ENCODE measurements at regions not wholly inside any gene's neighbourhood (a gene's known extent, or its start where the extent isn't known, plus 50 kb on each side); places are given as distances from the start of the nearest gene placed in this dataset.

DNA sequence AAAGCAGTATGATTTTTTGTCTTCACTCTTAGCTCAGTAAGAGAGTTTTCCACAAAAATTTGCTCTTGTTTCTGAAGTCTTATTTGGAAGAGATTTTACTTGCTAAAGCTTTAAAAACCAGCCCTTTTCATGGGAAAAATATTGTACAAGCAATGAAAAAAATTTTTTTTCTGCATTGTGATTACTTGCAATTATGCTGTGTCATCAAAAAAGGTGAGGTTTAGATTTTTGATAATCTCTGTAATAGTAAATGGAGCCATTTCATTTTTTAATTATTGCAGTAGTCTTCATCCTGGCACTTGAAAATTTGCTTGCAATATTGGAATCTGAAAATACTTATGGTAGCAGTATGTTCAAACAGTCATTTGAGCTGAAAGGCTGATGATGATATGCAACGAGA is 447.4 kb downstream of the SH2D4B start:
- H3K27ac ChIP-seq (ENCODE audit: low read depth, low read length) = no peak overlapping the region
- no peaks in the 10 kb centered on the region for H3K4me1 Mint-ChIP-seq (ENCODE audit: low read depth, unreplicated experiment)
- H3K4me3 Mint-ChIP-seq (ENCODE audit: unreplicated experiment) = no peak overlapping the region
- no peak overlapping the region for H3K9ac ChIP-seq (ENCODE audit: low read length)
- H3K4me3 ChIP-seq (ENCODE audit: insufficient read depth, low read depth, low read length) = no peak overlapping the region
- no peak for DNase-seq (ENCODE audit: low read depth)
- H3K36me3 Mint-ChIP-seq (ENCODE audit: low read depth, unreplicated experiment) = no peaks in the 10 kb centered on the region
- TF ChIP-seq, protein P1, sequence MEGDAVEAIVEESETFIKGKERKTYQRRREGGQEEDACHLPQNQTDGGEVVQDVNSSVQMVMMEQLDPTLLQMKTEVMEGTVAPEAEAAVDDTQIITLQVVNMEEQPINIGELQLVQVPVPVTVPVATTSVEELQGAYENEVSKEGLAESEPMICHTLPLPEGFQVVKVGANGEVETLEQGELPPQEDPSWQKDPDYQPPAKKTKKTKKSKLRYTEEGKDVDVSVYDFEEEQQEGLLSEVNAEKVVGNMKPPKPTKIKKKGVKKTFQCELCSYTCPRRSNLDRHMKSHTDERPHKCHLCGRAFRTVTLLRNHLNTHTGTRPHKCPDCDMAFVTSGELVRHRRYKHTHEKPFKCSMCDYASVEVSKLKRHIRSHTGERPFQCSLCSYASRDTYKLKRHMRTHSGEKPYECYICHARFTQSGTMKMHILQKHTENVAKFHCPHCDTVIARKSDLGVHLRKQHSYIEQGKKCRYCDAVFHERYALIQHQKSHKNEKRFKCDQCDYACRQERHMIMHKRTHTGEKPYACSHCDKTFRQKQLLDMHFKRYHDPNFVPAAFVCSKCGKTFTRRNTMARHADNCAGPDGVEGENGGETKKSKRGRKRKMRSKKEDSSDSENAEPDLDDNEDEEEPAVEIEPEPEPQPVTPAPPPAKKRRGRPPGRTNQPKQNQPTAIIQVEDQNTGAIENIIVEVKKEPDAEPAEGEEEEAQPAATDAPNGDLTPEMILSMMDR (IDR thresholded peaks at IDR 0.05; ENCODE audit: insufficient read depth, low read depth, low read length) = no peak
- no peak for TF ChIP-seq EZH2 (IDR thresholded peaks at IDR 0.05; ENCODE audit: insufficient read depth, low read length)
- H3K4me1 ChIP-seq (ENCODE audit: insufficient read depth, low read length) = no peaks in the 10 kb centered on the region
- no peak overlapping the region for H3K4me2 ChIP-seq (ENCODE audit: low read length)
- no peaks in the 10 kb centered on the region for H3K27me3 ChIP-seq (ENCODE audit: insufficient read depth, low read length)
- no peaks in the 10 kb centered on the region for H3K9me3 Mint-ChIP-seq (ENCODE audit: unreplicated experiment)
- H3K27ac Mint-ChIP-seq (ENCODE audit: unreplicated experiment) = no peak overlapping the region
- H2AFZ ChIP-seq (ENCODE audit: low read depth, low read length) = no peak overlapping the region
- no peaks in the 10 kb centered on the region for H3K36me3 ChIP-seq (ENCODE audit: insufficient read depth, low read length)
- H3K27me3 Mint-ChIP-seq (ENCODE audit: low read depth, unreplicated experiment) = no peaks in the 10 kb centered on the region
- FAIRE-seq = no peak
- no peaks in the 10 kb centered on the region for H3K9me3 ChIP-seq (ENCODE audit: insufficient read depth, low read depth, low read length)
- H4K20me1 ChIP-seq (ENCODE audit: insufficient read depth, low read length) = no peaks in the 10 kb centered on the region
- H3K79me2 ChIP-seq (ENCODE audit: insufficient read depth, low read length) = no peaks in the 10 kb centered on the region

DNA sequence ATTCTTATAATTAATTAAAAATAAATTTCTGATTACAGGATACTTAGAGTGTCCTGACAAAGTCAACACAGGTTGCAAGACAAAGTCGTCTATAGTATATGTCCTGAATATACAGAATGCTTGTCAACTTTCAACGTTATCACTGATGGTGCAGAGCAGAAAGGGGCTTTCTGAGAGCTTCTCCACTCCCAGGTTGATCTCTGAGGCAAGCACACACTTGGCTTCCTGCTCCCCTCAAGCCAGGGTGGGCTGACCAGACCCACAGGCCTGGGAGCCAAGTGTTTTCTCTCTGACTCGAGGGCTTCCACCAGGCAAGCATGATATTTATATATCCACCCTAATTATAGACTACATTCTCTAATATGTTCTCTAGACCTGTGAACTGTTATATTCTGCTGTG is 448.9 kb downstream of the SH2D4B start:
- no peaks in the 10 kb centered on the region for H3K36me3 ChIP-seq (ENCODE audit: insufficient read depth, low read length)
- no peak overlapping the region for H3K4me3 ChIP-seq (ENCODE audit: insufficient read depth, low read depth, low read length)
- TF ChIP-seq, protein P1 (IDR thresholded peaks at IDR 0.05; ENCODE audit: insufficient read depth, low read depth, low read length) = no peak
- no peak for TF ChIP-seq EZH2 (IDR thresholded peaks at IDR 0.05; ENCODE audit: insufficient read depth, low read length)
- no peak overlapping the region for H2AFZ ChIP-seq (ENCODE audit: low read depth, low read length)
- no peaks in the 10 kb centered on the region for H3K9me3 ChIP-seq (ENCODE audit: insufficient read depth, low read depth, low read length)
- Mint-ChIP-seq H3K36me3 (ENCODE audit: low read depth, unreplicated experiment) (no peaks in the 10 kb centered on the region), H3K4me3 (ENCODE audit: unreplicated experiment) (no peak overlapping the region), H3K4me1 (ENCODE audit: low read depth, unreplicated experiment) (no peaks in the 10 kb centered on the region), H3K27ac (ENCODE audit: unreplicated experiment) (no peak overlapping the region), H3K27me3 (ENCODE audit: low read depth, unreplicated experiment) (no peaks in the 10 kb centered on the region), H3K9me3 (ENCODE audit: unreplicated experiment) (no peaks in the 10 kb centered on the region)
- DNase-seq (ENCODE audit: low read depth) (no peak), FAIRE-seq (no peak)
- no peaks in the 10 kb centered on the region for H4K20me1 ChIP-seq (ENCODE audit: insufficient read depth, low read length)
- no peaks in the 10 kb centered on the region for H3K4me1 ChIP-seq (ENCODE audit: insufficient read depth, low read length)
- H3K9ac ChIP-seq (ENCODE audit: low read length) = no peak overlapping the region
- H3K4me2 ChIP-seq (ENCODE audit: low read length) = no peak overlapping the region
- H3K27me3 ChIP-seq (ENCODE audit: insufficient read depth, low read length) = no peaks in the 10 kb centered on the region
- no peak overlapping the region for H3K27ac ChIP-seq (ENCODE audit: low read depth, low read length)
- H3K79me2 ChIP-seq (ENCODE audit: insufficient read depth, low read length) = no peaks in the 10 kb centered on the region

DNA sequence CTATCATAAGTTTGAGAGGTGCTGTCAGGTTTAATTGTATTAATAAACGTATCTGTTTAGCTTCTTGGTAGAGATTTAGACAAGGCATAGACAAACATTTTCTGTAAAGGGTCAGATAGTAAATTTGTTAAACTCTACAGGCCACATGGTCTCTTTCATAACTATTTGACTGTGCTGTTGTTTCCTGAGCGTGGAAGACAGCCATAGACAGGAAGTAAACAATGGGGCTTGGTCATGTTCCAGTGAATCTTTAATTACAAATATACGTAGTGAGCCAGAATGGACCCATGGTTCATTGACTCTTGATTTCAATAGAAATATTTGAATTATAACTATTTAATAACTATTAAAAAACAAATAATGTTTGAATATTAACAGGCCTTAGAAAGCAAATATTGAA is 451.1 kb downstream of the SH2D4B start:
- Histone ChIP-seq H4K20me1 (ENCODE audit: insufficient read depth, low read length) (no peaks in the 10 kb centered on the region), H3K27me3 (ENCODE audit: insufficient read depth, low read length) (no peaks in the 10 kb centered on the region), H2AFZ (ENCODE audit: low read depth, low read length) (no peak overlapping the region), H3K4me2 (ENCODE audit: low read length) (no peak overlapping the region), H3K4me3 (ENCODE audit: insufficient read depth, low read depth, low read length) (no peak overlapping the region), H3K79me2 (ENCODE audit: insufficient read depth, low read length) (no peaks in the 10 kb centered on the region), H3K27ac (ENCODE audit: low read depth, low read length) (no peak overlapping the region), H3K36me3 (ENCODE audit: insufficient read depth, low read length) (no peaks in the 10 kb centered on the region), H3K4me1 (ENCODE audit: insufficient read depth, low read length) (no peaks in the 10 kb centered on the region), H3K9me3 (ENCODE audit: insufficient read depth, low read depth, low read length) (no peaks in the 10 kb centered on the region), H3K9ac (ENCODE audit: low read length) (no peak overlapping the region)
- no peak overlapping the region for H3K27ac Mint-ChIP-seq (ENCODE audit: unreplicated experiment)
- no peaks in the 10 kb centered on the region for H3K36me3 Mint-ChIP-seq (ENCODE audit: low read depth, unreplicated experiment)
- TF ChIP-seq, protein P1 (IDR thresholded peaks at IDR 0.05; ENCODE audit: insufficient read depth, low read depth, low read length) = no peak
- TF ChIP-seq EZH2 (IDR thresholded peaks at IDR 0.05; ENCODE audit: insufficient read depth, low read length) = no peak
- no peak for DNase-seq (ENCODE audit: low read depth)
- no peak overlapping the region for H3K4me3 Mint-ChIP-seq (ENCODE audit: unreplicated experiment)
- H3K9me3 Mint-ChIP-seq (ENCODE audit: unreplicated experiment) = no peaks in the 10 kb centered on the region
- FAIRE-seq = no peak
- H3K4me1 Mint-ChIP-seq (ENCODE audit: low read depth, unreplicated experiment) = no peaks in the 10 kb centered on the region
- H3K27me3 Mint-ChIP-seq (ENCODE audit: low read depth, unreplicated experiment) = no peaks in the 10 kb centered on the region

Data from astrocyte (in vitro differentiated cells and primary cell).